Thyroid gland (tissue), 4 donors: ENCODE measurements at regions not wholly inside any gene's neighbourhood (a gene's known extent, or its start where the extent isn't known, plus 50 kb on each side); places are given as distances from the start of the nearest gene placed in this dataset.

Source experiments
- DNase-seq, 2 donors: peaks; one replicate each; pipeline ENCODE4 v3.0.0-alpha.2; 2019
- H3K27ac ChIP-seq, 3 donors: fragments of 200-600 bp; sonication (generic); 1 replicate in 2 of 3; 2 replicates in 1 of 3; pipeline ENCODE4 v1.5.1; 2016 to 2019; ENCODE audit warnings: mild to moderate bottlenecking in 1 of 3, moderate library complexity in 1 of 3
- H3K27me3 ChIP-seq: fragments of 200-600 bp; sonication (generic); one replicate; pipeline ENCODE4 v1.5.1; 2019
- H3K36me3 ChIP-seq, 2 donors: fragments of 200-600 bp; sonication (generic); one replicate each; pipeline ENCODE4 v1.5.1; 2016 to 2019
- H3K4me1 ChIP-seq, 2 donors: fragments of 200-600 bp; sonication (generic); one replicate each; pipeline ENCODE4 v1.5.1; 2017 to 2019
- H3K4me3 ChIP-seq, 3 donors: fragments of 200-600 bp; sonication (generic); replicated peaks in 1 of 3; 1 replicate in 2 of 3; 2 replicates in 1 of 3; pipeline ENCODE4 v1.5.1; 2016; ENCODE audit warnings: mild to moderate bottlenecking in 1 of 3
- H3K9me3 ChIP-seq: fragments of 200-600 bp; sonication (generic); one replicate; pipeline ENCODE4 v1.5.1; 2017
- POLR2A ChIP-seq, 2 donors: fragments of 450-650 bp; IDR thresholded peaks; one replicate each; pipeline ENCODE4 v1.6.1; 2017; ENCODE audit warnings: antibody characterized with exemption in 2 of 2, mild to moderate bottlenecking in 2 of 2, moderate library complexity in 1 of 2
- WGBS, 2 donors: methylation state at CpG; one replicate each; pipeline ENCODE4 v1.1.5; 2017; 5-methylcytosine and 5-hydroxymethylcytosine counted together
- intact Hi-C: fragments of 100-400 bp; cut with DNase I; formaldehyde crosslinking; loops from one replicate; pipeline ENCODE4 v1.15.1; 2023
- TF ChIP-seq, protein P1 (sequence below), 6 experiments: fragments of 200-600 bp in 3 of 6; fragments of 450-650 bp in 3 of 6; sonication (generic) in 3 of 6; IDR thresholded peaks; one replicate each; pipeline ENCODE4 v1.5.1; 2016 to 2019; ENCODE audit warnings: antibody characterized with exemption in 6 of 6, mild to moderate bottlenecking in 2 of 6, inconsistent platforms in 1 of 6, moderate library complexity in 1 of 6

DNA sequence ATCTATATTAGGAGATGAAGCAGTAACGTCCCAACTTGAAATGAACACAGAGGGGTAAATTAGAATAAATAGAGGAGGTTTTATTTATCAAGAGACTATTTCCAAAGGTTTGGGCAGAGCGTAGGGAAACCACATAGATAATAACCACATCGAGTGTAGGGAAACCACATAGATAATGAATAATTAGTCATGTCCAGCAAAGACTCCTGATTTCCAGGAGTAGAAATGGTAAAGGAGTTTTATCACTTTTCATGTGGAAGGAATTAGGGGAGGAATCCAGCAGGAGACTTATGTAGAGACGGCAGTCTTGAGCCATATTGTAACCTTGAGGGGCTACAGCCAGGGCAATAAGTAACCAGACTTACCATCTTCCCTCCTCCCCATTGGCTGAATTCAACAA, 136.3 kb upstream of the CSNK1A1L start:
- 70 to 89% methylated on average over 4 of the region's 4 CpGs for WGBS, 2 donors
- Histone ChIP-seq H3K27ac (no peak overlapping the region), H3K36me3 (no peaks in the 10 kb centered on the region), H3K4me3 (no peak overlapping the region), H3K27me3 (no peaks in the 10 kb centered on the region), H3K9me3 (no peaks in the 10 kb centered on the region), H3K4me1 (no peaks in the 10 kb centered on the region)
- TF ChIP-seq, protein P1, sequence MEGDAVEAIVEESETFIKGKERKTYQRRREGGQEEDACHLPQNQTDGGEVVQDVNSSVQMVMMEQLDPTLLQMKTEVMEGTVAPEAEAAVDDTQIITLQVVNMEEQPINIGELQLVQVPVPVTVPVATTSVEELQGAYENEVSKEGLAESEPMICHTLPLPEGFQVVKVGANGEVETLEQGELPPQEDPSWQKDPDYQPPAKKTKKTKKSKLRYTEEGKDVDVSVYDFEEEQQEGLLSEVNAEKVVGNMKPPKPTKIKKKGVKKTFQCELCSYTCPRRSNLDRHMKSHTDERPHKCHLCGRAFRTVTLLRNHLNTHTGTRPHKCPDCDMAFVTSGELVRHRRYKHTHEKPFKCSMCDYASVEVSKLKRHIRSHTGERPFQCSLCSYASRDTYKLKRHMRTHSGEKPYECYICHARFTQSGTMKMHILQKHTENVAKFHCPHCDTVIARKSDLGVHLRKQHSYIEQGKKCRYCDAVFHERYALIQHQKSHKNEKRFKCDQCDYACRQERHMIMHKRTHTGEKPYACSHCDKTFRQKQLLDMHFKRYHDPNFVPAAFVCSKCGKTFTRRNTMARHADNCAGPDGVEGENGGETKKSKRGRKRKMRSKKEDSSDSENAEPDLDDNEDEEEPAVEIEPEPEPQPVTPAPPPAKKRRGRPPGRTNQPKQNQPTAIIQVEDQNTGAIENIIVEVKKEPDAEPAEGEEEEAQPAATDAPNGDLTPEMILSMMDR (IDR thresholded peaks at IDR 0.05): no peak
- no peak for TF ChIP-seq POLR2A (IDR thresholded peaks at IDR 0.05)
- intact Hi-C loops: no loop called here
- DNase-seq: no peak

DNA sequence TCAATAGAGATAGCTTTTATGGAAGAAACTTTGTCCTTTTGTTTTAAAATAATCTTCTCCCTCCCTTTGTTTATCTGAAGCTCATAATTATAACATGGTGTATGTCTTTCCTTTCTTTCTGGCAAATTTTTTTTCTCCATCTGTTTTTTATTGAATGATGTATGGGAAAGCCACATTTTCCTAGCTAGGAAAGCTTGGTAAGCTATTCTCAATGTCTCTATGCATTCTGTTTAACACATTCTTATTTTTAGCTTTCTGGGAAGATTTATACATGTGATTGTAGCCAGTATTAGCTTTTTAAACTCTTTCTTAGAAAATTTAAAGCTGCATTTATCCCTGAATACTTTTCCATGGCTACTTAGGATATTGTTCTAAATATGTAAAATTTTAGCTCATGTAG, 124.9 kb upstream of the CSNK1A1L start:
- Histone ChIP-seq H3K27me3 (no peaks in the 10 kb centered on the region), H3K27ac (no peak overlapping the region), H3K9me3 (no peaks in the 10 kb centered on the region), H3K4me3 (no peak overlapping the region), H3K36me3 (no peaks in the 10 kb centered on the region), H3K4me1 (no peaks in the 10 kb centered on the region)
- TF ChIP-seq, protein P1 (IDR thresholded peaks at IDR 0.05): no peak
- no peak for TF ChIP-seq POLR2A (IDR thresholded peaks at IDR 0.05)
- DNase-seq: no peak
- intact Hi-C loops: no loop called here

DNA sequence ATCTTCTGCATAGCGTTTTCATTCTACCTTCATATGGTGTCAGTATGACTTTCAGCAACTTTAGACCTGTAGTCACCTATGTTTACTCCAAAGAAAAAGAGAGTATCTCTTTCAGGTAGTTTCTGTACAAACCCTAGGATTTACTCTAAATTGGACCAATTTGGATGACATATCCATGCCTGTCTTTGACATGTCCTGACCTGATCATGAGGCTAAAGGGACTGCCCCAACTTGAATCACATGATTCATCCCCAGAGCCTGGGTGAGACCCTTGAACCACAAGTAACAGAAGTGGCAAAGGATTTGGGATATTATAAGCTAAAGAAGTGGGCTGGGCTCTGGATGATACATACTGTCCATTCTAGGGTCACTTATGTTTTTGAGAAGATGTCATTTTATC, 124.5 kb upstream of the CSNK1A1L start:
- Histone ChIP-seq H3K4me3 (no peak overlapping the region), H3K36me3 (no peaks in the 10 kb centered on the region), H3K4me1 (no peaks in the 10 kb centered on the region), H3K27ac (no peak overlapping the region), H3K9me3 (no peaks in the 10 kb centered on the region), H3K27me3 (no peaks in the 10 kb centered on the region)
- DNase-seq: no peak
- TF ChIP-seq, protein P1 (IDR thresholded peaks at IDR 0.05): no peak
- TF ChIP-seq POLR2A (IDR thresholded peaks at IDR 0.05): no peak
- 0 to 43% methylated on average over 1 of the region's 1 CpG for WGBS, 2 donors
- intact Hi-C loops: no loop called here

DNA sequence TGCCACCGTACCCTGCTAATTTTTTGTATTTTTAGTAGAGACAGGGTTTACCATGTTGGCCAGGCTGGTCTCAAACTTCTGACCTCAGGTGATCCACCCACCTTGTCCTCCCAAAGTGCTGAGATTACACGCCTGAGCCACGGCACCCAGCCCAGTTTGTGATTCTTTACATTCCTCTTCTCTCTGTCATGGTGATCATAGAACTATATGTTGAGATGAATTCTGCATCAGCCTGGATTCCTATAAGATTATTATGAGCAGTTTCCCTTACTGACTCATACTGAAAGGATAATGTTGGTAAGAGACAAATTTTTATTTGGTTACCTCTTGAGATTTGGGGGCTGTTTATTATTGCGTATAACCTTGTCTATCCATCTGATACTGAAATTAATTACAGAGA, 121.5 kb upstream of the CSNK1A1L start:
- H3K27me3 ChIP-seq: no peaks in the 10 kb centered on the region
- DNase-seq: no peak
- H3K36me3 ChIP-seq: no peaks in the 10 kb centered on the region
- 94 to 97% methylated on average over 4 of the region's 4 CpGs for WGBS, 2 donors
- H3K27ac ChIP-seq: no peak overlapping the region
- no peaks in the 10 kb centered on the region for H3K4me1 ChIP-seq
- intact Hi-C loops: no loop called here
- H3K9me3 ChIP-seq: no peaks in the 10 kb centered on the region
- TF ChIP-seq, protein P1 (IDR thresholded peaks at IDR 0.05): no peak
- TF ChIP-seq POLR2A (IDR thresholded peaks at IDR 0.05): no peak
- no peak overlapping the region for H3K4me3 ChIP-seq

DNA sequence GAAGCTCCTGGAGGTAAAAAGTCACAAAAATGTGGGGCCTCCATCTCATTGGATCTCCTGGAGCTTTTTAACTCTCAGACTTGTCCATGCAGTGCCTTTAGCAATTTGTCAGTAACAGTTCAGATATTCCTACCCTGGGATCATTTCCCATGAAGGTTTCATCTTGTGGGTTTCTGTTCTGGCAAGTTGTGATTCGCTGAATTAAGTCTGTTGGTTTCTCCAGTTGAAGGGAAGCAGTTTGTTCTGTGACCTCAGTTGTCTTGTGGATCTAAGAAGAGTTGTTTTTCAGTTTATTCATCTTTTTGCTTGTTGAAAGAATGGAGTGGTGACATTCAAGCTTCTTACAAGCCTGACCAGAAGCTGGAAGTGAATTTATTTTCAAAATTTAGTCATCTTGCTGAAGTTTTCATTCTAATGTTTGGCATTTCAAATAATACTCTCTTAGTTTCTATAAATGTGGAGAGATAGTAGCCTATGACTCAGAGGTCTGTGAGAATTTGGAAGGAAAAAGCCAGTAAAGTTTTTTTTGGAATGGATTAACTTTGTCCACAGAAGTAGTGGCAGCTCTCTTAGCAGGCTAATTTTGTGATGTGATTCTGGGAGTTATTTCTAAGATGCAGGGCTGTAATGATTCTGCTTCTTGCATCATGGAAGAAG, 120.1 kb upstream of the CSNK1A1L start:
- TF ChIP-seq POLR2A (IDR thresholded peaks at IDR 0.05): no peak
- TF ChIP-seq, protein P1 (IDR thresholded peaks at IDR 0.05): no peak
- no peak for DNase-seq
- 78 to 87% methylated on average over 1 of the region's 1 CpG for WGBS, 2 donors

More for the DNA sequence above, 120.1 kb upstream of the CSNK1A1L start:
- Histone ChIP-seq H3K27me3 (no peaks in the 10 kb centered on the region), H3K9me3 (no peaks in the 10 kb centered on the region), H3K4me1 (no peaks in the 10 kb centered on the region), H3K36me3 (no peaks in the 10 kb centered on the region), H3K27ac (no peak overlapping the region), H3K4me3 (no peak overlapping the region)
- intact Hi-C loops: no loop called here
